HAP-1 (cell line): ENCODE measurements at regions not wholly inside any gene's neighbourhood (a gene's known extent, or its start where the extent isn't known, plus 50 kb on each side); places are given as distances from the start of the nearest gene placed in this dataset.

Experiments used
- DNase-seq, 2 experiments: peaks; one replicate each; pipeline ENCODE4 v3.0.0-alpha.2; 2016 to 2020; ENCODE audit warnings: low spot score in 2 of 2
- H3K27me3 ChIP-seq: fragments of 250-450 bp; sonication (Bioruptor Pico); 2 replicates; pipeline ENCODE4 v1.5.1; 2020; ENCODE audit warnings: low read depth, mild to moderate bottlenecking, moderate library complexity
- H3K36me3 ChIP-seq: fragments of 250-450 bp; sonication (Bioruptor Pico); replicated peaks from 2 replicates; pipeline ENCODE4 v1.5.1; 2020; ENCODE audit warnings: mild to moderate bottlenecking
- H3K4me1 ChIP-seq: fragments of 250-450 bp; sonication (Bioruptor Pico); 2 replicates; pipeline ENCODE4 v1.5.1; 2020; ENCODE audit warnings: mild to moderate bottlenecking
- H3K4me3 ChIP-seq: fragments of 250-450 bp; sonication (Bioruptor Pico); 2 replicates; pipeline ENCODE4 v1.5.1; 2020; ENCODE audit warnings: mild to moderate bottlenecking, moderate library complexity
- H3K9me3 ChIP-seq: fragments of 250-450 bp; sonication (Bioruptor Pico); 2 replicates; pipeline ENCODE4 v1.5.1; 2020; ENCODE audit warnings: mild to moderate bottlenecking, moderate library complexity
- in situ Hi-C: fragments of 300-500 bp; cut with MboI; formaldehyde crosslinking; loops from 3 replicates; pipeline ENCODE4 v1.14.3; 2020; ENCODE audit warnings: low sequenced_read_pairs, inconsistent platforms, mixed read lengths

GRCh38 chr6:81988446-81988845 is 236.0 kb upstream of the TENT5A start:
- in situ Hi-C loops, result no loop called here
- Histone ChIP-seq H3K4me1 (no peaks in the 10 kb centered on the region), H3K27me3 (no peaks in the 10 kb centered on the region; the same call in 1 of the 2 replicates), H3K36me3 (no peaks in the 10 kb centered on the region), H3K9me3 (no peaks in the 10 kb centered on the region), H3K4me3 (no peak overlapping the region)
- no peak for DNase-seq

- Histone ChIP-seq H3K4me1 (no peaks in the 10 kb centered on the region), H3K27me3 (no peaks in the 10 kb centered on the region; the same call in 1 of the 2 replicates), H3K36me3 (no peaks in the 10 kb centered on the region), H3K9me3 (no peaks in the 10 kb centered on the region), H3K4me3 (no peak overlapping the region)
- in situ Hi-C loops, result no loop called here
- no peak for DNase-seq
These were observed 234.8 kb upstream of the TENT5A start for GRCh38 chr6:81987293-81987692.

DNA sequence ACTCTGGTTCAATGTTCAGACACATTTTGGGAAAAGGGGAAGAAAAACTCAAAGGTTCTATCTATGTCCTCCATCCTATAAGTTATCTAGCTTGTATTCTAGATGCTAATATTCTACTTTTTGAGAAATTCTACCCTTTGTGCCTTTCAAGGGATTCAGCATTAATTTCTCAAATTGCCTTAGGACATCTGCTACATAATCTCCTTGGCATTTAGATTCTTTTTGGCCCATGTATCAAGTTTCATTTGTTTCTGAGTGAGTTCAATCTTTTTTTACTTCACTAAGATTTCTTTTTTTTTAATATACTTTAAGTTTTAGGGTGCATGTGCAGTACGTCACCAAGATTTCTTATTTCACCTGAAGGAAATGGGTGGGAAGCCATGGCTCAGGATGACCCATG is 232.7 kb upstream of the TENT5A start:
- H3K9me3 ChIP-seq, result no peaks in the 10 kb centered on the region
- no peaks in the 10 kb centered on the region; the same call in 1 of the 2 replicates for H3K27me3 ChIP-seq
- no peaks in the 10 kb centered on the region for H3K36me3 ChIP-seq
- H3K4me1 ChIP-seq, result no peaks in the 10 kb centered on the region
- no peak for DNase-seq
- H3K4me3 ChIP-seq, result no peak overlapping the region
- in situ Hi-C loops, result no loop called here

DNA sequence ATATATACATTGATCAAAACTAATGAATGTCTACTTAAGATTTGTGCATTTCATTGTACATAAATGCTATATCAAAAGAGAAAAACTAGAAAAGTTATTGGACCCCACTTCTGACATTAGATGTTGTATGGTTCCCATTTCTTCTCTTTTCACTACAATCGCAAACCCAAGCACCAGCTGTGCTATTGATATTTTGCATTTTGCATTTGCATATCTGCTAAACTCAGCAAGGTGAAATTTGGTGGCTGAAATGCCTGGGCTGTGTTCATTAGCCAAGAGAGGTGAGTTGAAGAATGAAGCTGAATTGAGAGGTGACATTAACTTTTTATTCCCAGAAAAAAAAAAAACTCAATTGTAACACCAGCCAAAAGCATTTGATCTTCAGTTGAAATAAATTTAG is 232.1 kb upstream of the TENT5A start:
- Histone ChIP-seq H3K27me3 (no peaks in the 10 kb centered on the region; the same call in 1 of the 2 replicates), H3K9me3 (no peaks in the 10 kb centered on the region), H3K4me3 (no peak overlapping the region), H3K36me3 (no peaks in the 10 kb centered on the region), H3K4me1 (no peaks in the 10 kb centered on the region)
- no peak for DNase-seq
- in situ Hi-C loops, result no loop called here

DNA sequence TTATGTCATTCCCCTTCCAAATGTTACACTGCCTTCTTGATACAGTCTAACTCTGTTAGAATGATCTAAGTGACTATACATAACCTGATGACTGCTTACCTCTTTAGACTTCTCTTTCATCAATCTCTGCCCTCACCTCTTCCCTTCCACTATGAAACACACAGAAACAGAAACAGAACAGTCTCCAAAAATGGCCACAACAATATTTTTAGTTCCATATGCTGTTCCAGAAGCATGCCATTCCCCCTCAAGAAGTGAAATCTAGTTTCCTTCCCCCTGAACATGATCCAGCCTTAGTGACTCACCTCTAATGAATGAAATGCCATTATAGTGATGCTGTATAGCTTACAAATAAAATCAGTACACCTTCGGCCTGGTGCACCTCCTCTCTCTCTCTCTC is 229.3 kb upstream of the TENT5A start:
- Histone ChIP-seq H3K27me3 (no peaks in the 10 kb centered on the region; the same call in 1 of the 2 replicates), H3K9me3 (no peaks in the 10 kb centered on the region), H3K4me1 (no peaks in the 10 kb centered on the region), H3K36me3 (no peaks in the 10 kb centered on the region), H3K4me3 (no peak overlapping the region)
- no peak for DNase-seq
- in situ Hi-C loops, result no loop called here

DNA sequence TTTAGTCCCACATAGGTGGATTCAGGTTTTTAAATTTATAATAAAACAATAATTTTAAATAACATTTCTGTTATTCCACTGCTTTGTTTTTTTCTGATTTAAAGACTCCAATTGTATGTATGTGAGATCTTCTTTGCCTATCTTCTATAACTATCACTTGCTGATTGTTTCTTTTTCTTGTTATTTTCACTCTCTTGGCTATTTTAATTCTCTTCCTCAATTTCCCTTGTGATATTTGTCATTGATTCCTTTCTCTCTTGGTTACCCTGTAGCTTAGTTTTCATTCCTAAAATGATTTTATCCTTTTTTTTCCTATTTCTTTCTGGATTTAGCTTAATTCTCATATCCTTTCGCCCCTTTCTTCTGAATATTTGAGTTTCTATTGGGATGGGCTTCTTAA is 227.3 kb upstream of the TENT5A start:
- H3K27me3 ChIP-seq, result no peaks in the 10 kb centered on the region
- H3K36me3 ChIP-seq, result no peaks in the 10 kb centered on the region
- no peak overlapping the region for H3K4me3 ChIP-seq
- no peaks in the 10 kb centered on the region for H3K4me1 ChIP-seq
- no peaks in the 10 kb centered on the region for H3K9me3 ChIP-seq
- DNase-seq, result no peak
- in situ Hi-C loops, result no loop called here

DNA sequence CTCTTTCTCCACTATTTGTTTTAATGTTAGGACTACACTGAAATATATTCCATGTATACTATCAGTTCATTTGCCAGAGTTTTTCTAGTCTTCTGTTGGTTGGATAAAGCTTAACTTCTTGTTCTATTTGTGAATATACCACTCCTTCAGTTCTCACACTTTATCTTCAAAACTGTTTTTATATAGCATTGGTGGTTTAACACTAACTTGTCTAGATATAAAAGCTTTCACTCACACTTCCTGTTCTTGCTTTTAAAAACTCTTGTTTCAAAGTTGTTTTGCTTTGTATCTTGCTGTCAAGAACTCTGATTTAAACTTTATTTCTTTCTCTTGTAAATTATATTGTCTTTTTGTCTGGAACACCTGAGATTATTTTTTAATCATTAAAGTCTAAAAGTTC is 226.8 kb upstream of the TENT5A start:
- H3K4me3 ChIP-seq, result no peak overlapping the region
- H3K9me3 ChIP-seq, result no peaks in the 10 kb centered on the region
- DNase-seq, result no peak
- H3K4me1 ChIP-seq, result no peaks in the 10 kb centered on the region
- in situ Hi-C loops, result no loop called here
- no peaks in the 10 kb centered on the region for H3K36me3 ChIP-seq
- no peaks in the 10 kb centered on the region for H3K27me3 ChIP-seq

DNA sequence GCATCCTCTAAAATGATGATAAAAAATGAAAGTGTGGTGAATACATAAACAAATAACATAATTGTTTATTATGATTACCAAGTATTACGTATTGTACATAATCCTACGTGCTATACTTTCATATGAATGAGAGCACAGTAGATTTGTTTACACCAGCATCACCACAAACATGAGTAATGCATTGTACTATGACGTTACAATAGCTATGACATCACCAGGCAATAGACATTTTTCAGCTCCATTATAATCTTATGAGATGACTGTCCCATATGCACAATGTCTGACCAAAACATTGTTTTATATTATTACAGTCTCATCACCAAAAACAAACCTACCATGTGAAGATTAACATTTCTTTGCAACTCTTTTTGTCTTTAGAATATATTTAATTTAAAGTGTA is 225.7 kb upstream of the TENT5A start:
- H3K27me3 ChIP-seq, result no peaks in the 10 kb centered on the region
- H3K4me3 ChIP-seq, result no peak overlapping the region
- H3K36me3 ChIP-seq, result no peaks in the 10 kb centered on the region
- in situ Hi-C loops, result no loop called here
- no peaks in the 10 kb centered on the region for H3K4me1 ChIP-seq
- DNase-seq, result no peak
- H3K9me3 ChIP-seq, result no peaks in the 10 kb centered on the region

DNA sequence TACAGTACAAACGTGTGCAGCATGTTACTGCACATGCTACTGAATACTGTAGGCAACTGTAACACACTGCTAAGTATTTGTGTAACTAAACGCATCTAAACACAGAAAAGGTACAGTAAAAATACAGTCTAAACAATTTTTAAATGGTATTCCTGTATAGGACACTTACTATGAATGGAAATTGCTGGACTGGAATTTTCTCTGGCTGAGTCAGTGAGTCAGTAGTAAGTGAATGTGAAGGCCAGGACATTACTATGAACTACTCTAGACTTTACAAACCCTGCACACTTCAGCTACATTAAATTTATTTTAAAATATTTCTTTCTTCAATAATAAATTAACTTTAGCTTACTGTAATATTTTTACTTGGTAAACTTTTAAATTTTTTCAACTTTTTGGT is 225.0 kb upstream of the TENT5A start:
- no peak for DNase-seq
- H3K4me1 ChIP-seq, result no peaks in the 10 kb centered on the region
- H3K27me3 ChIP-seq, result no peaks in the 10 kb centered on the region
- H3K9me3 ChIP-seq, result no peaks in the 10 kb centered on the region
- H3K4me3 ChIP-seq, result no peak overlapping the region
- no peaks in the 10 kb centered on the region for H3K36me3 ChIP-seq
- in situ Hi-C loops, result no loop called here

- in situ Hi-C loops, result no loop called here
- H3K4me3 ChIP-seq, result no peak overlapping the region
- H3K4me1 ChIP-seq, result no peaks in the 10 kb centered on the region
- no peak for DNase-seq
- H3K36me3 ChIP-seq, result no peaks in the 10 kb centered on the region
- no peaks in the 10 kb centered on the region for H3K9me3 ChIP-seq
- H3K27me3 ChIP-seq, result no peaks in the 10 kb centered on the region
These were observed 217.3 kb upstream of the TENT5A start for GRCh38 chr6:81969814-81970213.

DNA sequence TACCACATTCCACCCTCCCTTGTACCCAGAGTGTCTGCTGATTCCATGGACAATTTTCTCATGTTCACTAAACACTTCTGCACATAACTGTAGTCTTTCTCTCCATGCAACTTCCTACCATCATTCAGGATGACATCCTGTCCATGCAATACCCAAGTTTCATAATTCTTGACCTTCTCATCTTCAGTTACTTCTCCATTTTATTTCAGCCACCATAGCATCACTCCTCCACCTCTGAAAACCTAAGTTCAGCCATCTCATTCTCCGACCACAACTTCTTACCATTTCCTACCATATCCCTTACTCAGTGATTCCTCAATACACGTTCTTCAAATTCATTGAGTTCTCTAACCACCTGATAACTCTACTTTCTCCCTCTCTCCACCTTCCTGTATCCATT is 216.5 kb upstream of the TENT5A start:
- DNase-seq, result no peak
- Histone ChIP-seq H3K36me3 (no peaks in the 10 kb centered on the region), H3K4me1 (no peaks in the 10 kb centered on the region), H3K9me3 (no peaks in the 10 kb centered on the region), H3K27me3 (no peaks in the 10 kb centered on the region), H3K4me3 (no peak overlapping the region)
- in situ Hi-C loops, result no loop called here

GRCh38 chr6:81966968-81967367 is 214.5 kb upstream of the TENT5A start:
- Histone ChIP-seq H3K4me1 (no peaks in the 10 kb centered on the region), H3K27me3 (no peaks in the 10 kb centered on the region)
- in situ Hi-C loops, result no loop called here

GRCh38 chr6:81962198-81962597 is 209.7 kb upstream of the TENT5A start:
- no peak for DNase-seq

More at GRCh38 chr6:81966968-81967367, 214.5 kb upstream of the TENT5A start:
- DNase-seq, result no peak
- Histone ChIP-seq H3K36me3 (no peaks in the 10 kb centered on the region), H3K4me3 (no peak overlapping the region), H3K9me3 (no peaks in the 10 kb centered on the region)

DNA sequence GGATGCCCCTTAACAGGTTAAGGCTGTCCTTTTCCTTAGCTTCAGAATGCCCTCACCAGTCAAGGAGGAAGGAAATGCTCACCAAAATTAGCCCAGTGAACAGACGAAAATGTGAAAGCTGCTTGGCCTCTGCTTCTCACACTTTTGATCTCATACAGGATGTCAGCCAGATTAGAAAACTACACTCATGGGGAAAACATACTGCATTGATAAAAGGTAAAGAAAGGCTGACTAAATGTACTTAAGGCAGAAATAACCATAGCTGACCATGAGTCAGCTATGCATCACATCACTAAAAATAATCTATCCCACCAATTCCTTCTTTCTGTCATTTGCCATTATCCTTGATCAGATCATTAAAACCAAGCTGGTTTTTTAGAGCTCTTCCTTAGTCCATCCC is 198.4 kb upstream of the TENT5A start:
- no peak for DNase-seq
- Histone ChIP-seq H3K4me3 (no peak overlapping the region), H3K4me1 (no peaks in the 10 kb centered on the region), H3K27me3 (no peaks in the 10 kb centered on the region), H3K9me3 (no peaks in the 10 kb centered on the region), H3K36me3 (no peaks in the 10 kb centered on the region)
- in situ Hi-C loops, result no loop called here

More at GRCh38 chr6:81962198-81962597, 209.7 kb upstream of the TENT5A start:
- in situ Hi-C loops, result no loop called here
- Histone ChIP-seq H3K4me3 (no peak overlapping the region), H3K27me3 (no peaks in the 10 kb centered on the region), H3K36me3 (no peaks in the 10 kb centered on the region), H3K4me1 (no peaks in the 10 kb centered on the region), H3K9me3 (no peaks in the 10 kb centered on the region)

- Histone ChIP-seq H3K9me3 (no peaks in the 10 kb centered on the region), H3K4me3 (no peak overlapping the region), H3K27me3 (no peaks in the 10 kb centered on the region), H3K4me1 (no peaks in the 10 kb centered on the region), H3K36me3 (no peaks in the 10 kb centered on the region)
- no peak for DNase-seq
- in situ Hi-C loops, result no loop called here
These were observed 196.4 kb upstream of the TENT5A start for GRCh38 chr6:81948861-81949260.
